Trophoblast cell (in vitro differentiated cells and primary cell): ENCODE measurements at regions not wholly inside any gene's neighbourhood (a gene's known extent, or its start where the extent isn't known, plus 50 kb on each side); places are given as distances from the start of the nearest gene placed in this dataset.

Experiments used
- DNase-seq, 2 donors: peaks; one replicate each; pipeline ENCODE4 v3.0.0-alpha.2; 2016
- H2AFZ ChIP-seq: 2 replicates; pipeline ENCODE4 v1.6.1; 2013; ENCODE audit warnings: low read length, moderate library complexity, mild to moderate bottlenecking; ENCODE audit not compliant: insufficient read depth, poor library complexity
- H2AK5ac ChIP-seq: 2 replicates; pipeline ENCODE4 v1.6.1; 2013; ENCODE audit warnings: mild to moderate bottlenecking, low read length
- H2BK120ac ChIP-seq: 2 replicates; pipeline ENCODE4 v1.6.1; 2013; ENCODE audit warnings: low read length, mild to moderate bottlenecking, moderate library complexity; ENCODE audit not compliant: insufficient read depth, poor library complexity
- H2BK12ac ChIP-seq: 2 replicates; pipeline ENCODE4 v1.6.1; 2013; ENCODE audit warnings: mild to moderate bottlenecking, low read length, moderate library complexity
- H2BK5ac ChIP-seq: 2 replicates; pipeline ENCODE4 v1.6.1; 2013; ENCODE audit warnings: low read length, low read depth, moderate library complexity, mild to moderate bottlenecking; ENCODE audit not compliant: poor library complexity
- H3K14ac ChIP-seq: 2 replicates; pipeline ENCODE4 v1.6.1; 2013; ENCODE audit warnings: mild to moderate bottlenecking, low read length
- H3K18ac ChIP-seq: 2 replicates; pipeline ENCODE4 v1.6.1; 2013; ENCODE audit warnings: mild to moderate bottlenecking, low read length
- H3K23ac ChIP-seq: 2 replicates; pipeline ENCODE4 v1.6.1; 2013; ENCODE audit warnings: low read length
- H3K27ac ChIP-seq: 2 replicates; pipeline ENCODE4 v1.5.1; 2013; ENCODE audit warnings: low read depth, mild to moderate bottlenecking, inconsistent platforms, low read length, moderate library complexity
- H3K27me3 ChIP-seq: 2 replicates; pipeline ENCODE4 v1.6.1; 2013; ENCODE audit warnings: inconsistent platforms, mild to moderate bottlenecking, low read length, moderate library complexity; ENCODE audit not compliant: insufficient read depth
- H3K36me3 ChIP-seq, 2 experiments: 1 replicate in 1 of 2; 2 replicates in 1 of 2; pipeline ENCODE4 v1.6.1; 2013; ENCODE audit warnings: low read length in 2 of 2, mild to moderate bottlenecking in 2 of 2, moderate library complexity in 1 of 2; ENCODE audit not compliant: insufficient read depth in 2 of 2, control insufficient read depth in 1 of 2
- H3K4ac ChIP-seq: 2 replicates; pipeline ENCODE4 v1.6.1; 2013; ENCODE audit warnings: low read depth, mild to moderate bottlenecking, low read length, moderate library complexity
- H3K4me1 ChIP-seq, 2 experiments: 1 replicate in 1 of 2; 2 replicates in 1 of 2; pipeline ENCODE4 v1.6.1; 2013; ENCODE audit warnings: low read length in 2 of 2, mild to moderate bottlenecking in 2 of 2, moderate library complexity in 1 of 2; ENCODE audit not compliant: insufficient read depth in 2 of 2, control insufficient read depth in 1 of 2
- H3K4me2 ChIP-seq: 2 replicates; pipeline ENCODE4 v1.6.1; 2013; ENCODE audit warnings: inconsistent platforms, mild to moderate bottlenecking, low read length, moderate library complexity
- H3K4me3 ChIP-seq: 2 replicates; pipeline ENCODE4 v1.5.1; 2013; ENCODE audit warnings: mild to moderate bottlenecking, low read depth, low read length, inconsistent platforms
- H3K79me1 ChIP-seq: one replicate; pipeline ENCODE4 v1.6.1; 2013; ENCODE audit warnings: low read length
- H3K79me2 ChIP-seq: 2 replicates; pipeline ENCODE4 v1.6.1; 2013; ENCODE audit warnings: low read length, mild to moderate bottlenecking; ENCODE audit not compliant: control insufficient read depth, insufficient read depth, poor library complexity
- H3K9ac ChIP-seq: 2 replicates; pipeline ENCODE4 v1.6.1; 2013; ENCODE audit warnings: mild to moderate bottlenecking, low read length
- H3K9me3 ChIP-seq: 2 replicates; pipeline ENCODE4 v1.6.1; 2013; ENCODE audit warnings: low read depth, mild to moderate bottlenecking, control low read depth, inconsistent platforms, low read length; ENCODE audit not compliant: insufficient read depth
- H4K12ac ChIP-seq: 2 replicates; pipeline ENCODE4 v1.6.1; 2013; ENCODE audit warnings: low read depth, mild to moderate bottlenecking, low read length, moderate library complexity
- H4K8ac ChIP-seq: 2 replicates; pipeline ENCODE4 v1.6.1; 2013; ENCODE audit warnings: low read depth, mild to moderate bottlenecking, low read length, moderate library complexity
- H4K91ac ChIP-seq: one replicate; pipeline ENCODE4 v1.6.1; 2013; ENCODE audit warnings: low read depth, mild to moderate bottlenecking, low read length, moderate library complexity
- WGBS: extraction: QIAGEN DNeasy Blood & Tissue Kit; methylation state at CpG from one replicate; pipeline ENCODE4 v1.1.7; 2013; ENCODE audit warnings: missing lambda C conversion rate; ENCODE audit not compliant: insufficient read length, insufficient coverage; ENCODE audit errors: extremely low coverage; 5-methylcytosine and 5-hydroxymethylcytosine counted together

GRCh38 chr14:37970696-37971095 lies 237.0 kb upstream of the SSTR1 start:
- Histone ChIP-seq H3K9me3 (no peaks in the 10 kb centered on the region), H2AK5ac (no peak overlapping the region), H3K18ac (no peak overlapping the region)

DNA sequence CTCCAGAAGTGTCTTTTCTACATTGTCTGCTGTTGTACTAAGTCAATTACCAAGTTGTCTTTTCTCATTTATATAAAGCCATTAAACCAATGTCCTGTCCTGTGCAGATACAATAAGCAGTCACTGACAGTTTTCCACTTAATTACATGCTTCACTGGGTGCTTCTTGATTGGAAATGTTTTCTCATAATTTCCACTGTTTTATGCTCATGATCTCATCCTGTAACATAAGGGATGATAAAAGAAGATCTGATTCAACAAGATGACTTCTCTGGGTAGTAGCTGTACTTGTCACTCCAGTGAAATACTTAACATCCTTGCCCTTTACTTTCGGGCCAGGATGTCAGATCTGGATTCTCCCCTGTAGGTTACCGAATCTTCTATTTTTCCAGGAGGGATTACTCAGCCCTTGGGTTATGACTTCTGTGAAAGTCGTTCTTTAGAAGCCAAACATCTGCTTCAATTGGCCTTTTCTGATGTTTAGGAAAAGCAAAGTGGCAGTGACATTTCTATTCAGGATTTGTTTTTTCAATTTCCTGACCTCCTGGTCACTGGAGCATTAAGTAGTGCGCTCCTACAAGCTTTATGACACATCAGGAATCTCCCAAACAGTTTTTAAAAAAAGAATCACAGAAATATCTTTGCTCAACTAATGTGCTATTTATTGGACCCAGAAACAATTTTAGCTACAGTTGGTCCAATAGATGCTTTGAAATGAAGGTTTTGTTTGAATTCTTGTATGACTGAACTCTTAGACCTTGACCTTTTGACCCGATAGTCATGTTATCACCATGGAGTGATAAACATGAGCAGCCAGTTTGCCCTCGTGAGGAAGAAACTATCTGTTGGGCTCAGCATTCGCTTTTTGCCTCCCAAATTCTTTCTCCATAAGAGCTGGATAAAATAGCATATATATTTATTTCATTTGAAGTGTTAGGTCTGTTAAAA lies 234.5 kb upstream of the SSTR1 start:
- no peaks in the 10 kb centered on the region for H3K9me3 ChIP-seq

More at GRCh38 chr14:37970696-37971095, 237.0 kb upstream of the SSTR1 start:
- no peak overlapping the region for H4K91ac ChIP-seq
- H3K27me3 ChIP-seq: no peaks in the 10 kb centered on the region
- H3K79me2 ChIP-seq: no peaks in the 10 kb centered on the region
- H2BK12ac ChIP-seq: no peak overlapping the region
- no peak overlapping the region for H3K23ac ChIP-seq
- no peak overlapping the region for H2BK120ac ChIP-seq
- no peak overlapping the region for H4K12ac ChIP-seq
- no peaks in the 10 kb centered on the region for H3K4me1 ChIP-seq
- no peak overlapping the region for H4K8ac ChIP-seq
- H3K27ac ChIP-seq: no peak overlapping the region
- no peak overlapping the region for H3K4ac ChIP-seq
- no peak overlapping the region for H3K9ac ChIP-seq
- no peak overlapping the region for H3K4me2 ChIP-seq
- H2BK5ac ChIP-seq: no peak overlapping the region
- no CpG with 5 or more reads among the region's 4 CpGs for WGBS
- H3K14ac ChIP-seq: no peak overlapping the region
- H3K4me3 ChIP-seq: no peak overlapping the region
- H3K79me1 ChIP-seq: no peaks in the 10 kb centered on the region
- H3K36me3 ChIP-seq: no peaks in the 10 kb centered on the region
- DNase-seq: no peak
- no peak overlapping the region for H2AFZ ChIP-seq

GRCh38 chr14:37974421-37974820 lies 233.3 kb upstream of the SSTR1 start:
- H4K12ac ChIP-seq: no peak overlapping the region
- no peaks in the 10 kb centered on the region for H3K36me3 ChIP-seq
- DNase-seq: no peak
- H3K14ac ChIP-seq: no peak overlapping the region
- H3K4me1 ChIP-seq: no peaks in the 10 kb centered on the region
- no peak overlapping the region for H3K4me3 ChIP-seq
- no peak overlapping the region for H3K18ac ChIP-seq
- no peak overlapping the region for H2BK120ac ChIP-seq
- no peak overlapping the region for H4K91ac ChIP-seq
- no peak overlapping the region for H3K27ac ChIP-seq
- no peak overlapping the region for H2BK12ac ChIP-seq
- no peak overlapping the region for H2AFZ ChIP-seq
- no peaks in the 10 kb centered on the region for H3K27me3 ChIP-seq
- H4K8ac ChIP-seq: no peak overlapping the region
- no peaks in the 10 kb centered on the region for H3K9me3 ChIP-seq
- H2AK5ac ChIP-seq: no peak overlapping the region
- no peaks in the 10 kb centered on the region for H3K79me1 ChIP-seq
- H3K4me2 ChIP-seq: no peak overlapping the region
- no peak overlapping the region for H3K9ac ChIP-seq
- H3K23ac ChIP-seq: no peak overlapping the region
- no peak overlapping the region for H3K4ac ChIP-seq
- WGBS: no CpG with 5 or more reads among the region's 1 CpG
- no peaks in the 10 kb centered on the region for H3K79me2 ChIP-seq
- no peak overlapping the region for H2BK5ac ChIP-seq

More for the DNA sequence above, 234.5 kb upstream of the SSTR1 start:
- DNase-seq: no peak
- Histone ChIP-seq H3K27me3 (no peaks in the 10 kb centered on the region), H2BK5ac (no peak overlapping the region), H3K14ac (no peak overlapping the region), H3K4ac (no peak overlapping the region), H3K27ac (no peak overlapping the region), H4K91ac (no peak overlapping the region), H3K36me3 (no peaks in the 10 kb centered on the region), H2BK120ac (no peak overlapping the region), H4K8ac (no peak overlapping the region), H3K4me3 (no peak overlapping the region), H3K79me2 (no peaks in the 10 kb centered on the region), H2AK5ac (no peak overlapping the region), H3K4me2 (no peak overlapping the region), H2BK12ac (no peak overlapping the region), H4K12ac (no peak overlapping the region), H3K23ac (no peak overlapping the region), H3K18ac (no peak overlapping the region), H2AFZ (no peak overlapping the region), H3K79me1 (no peaks in the 10 kb centered on the region), H3K9ac (no peak overlapping the region), H3K4me1 (no peaks in the 10 kb centered on the region)
- WGBS: no CpG with 5 or more reads among the region's 7 CpGs

GRCh38 chr14:37977481-37977880 lies 230.2 kb upstream of the SSTR1 start:
- Histone ChIP-seq H3K23ac (no peak overlapping the region), H3K9me3 (no peaks in the 10 kb centered on the region)

More at GRCh38 chr14:37977481-37977880, 230.2 kb upstream of the SSTR1 start:
- no peak overlapping the region for H4K12ac ChIP-seq
- no peak overlapping the region for H2AFZ ChIP-seq
- H4K91ac ChIP-seq: no peak overlapping the region
- H3K79me2 ChIP-seq: no peaks in the 10 kb centered on the region
- H2BK5ac ChIP-seq: no peak overlapping the region
- no peaks in the 10 kb centered on the region for H3K4me1 ChIP-seq
- no peak for DNase-seq
- no peak overlapping the region for H2BK12ac ChIP-seq
- no peaks in the 10 kb centered on the region for H3K79me1 ChIP-seq
- no peak overlapping the region for H2AK5ac ChIP-seq
- no peaks in the 10 kb centered on the region for H3K27me3 ChIP-seq
- no peak overlapping the region for H4K8ac ChIP-seq
- no peak overlapping the region for H3K27ac ChIP-seq
- no peak overlapping the region for H3K4ac ChIP-seq
- no peak overlapping the region for H3K9ac ChIP-seq
- no peak overlapping the region for H2BK120ac ChIP-seq
- H3K36me3 ChIP-seq: no peaks in the 10 kb centered on the region
- no peak overlapping the region for H3K4me2 ChIP-seq
- no peak overlapping the region for H3K4me3 ChIP-seq
- no peak overlapping the region for H3K14ac ChIP-seq
- no peak overlapping the region for H3K18ac ChIP-seq
